Ascending aorta (tissue), 2 donors: ENCODE measurements at regions not wholly inside any gene's neighbourhood (a gene's known extent, or its start where the extent isn't known, plus 50 kb on each side); places are given as distances from the start of the nearest gene placed in this dataset.

Experiments used
- DNase-seq, 2 donors: peaks; one replicate each; pipeline ENCODE4 v3.0.0-alpha.2; 2019; ENCODE audit warnings: low spot score in 2 of 2
- H3K27ac ChIP-seq, 2 donors: fragments of 200-600 bp; sonication (generic); one replicate each; pipeline ENCODE4 v1.5.1; 2016 to 2017; ENCODE audit warnings: mild to moderate bottlenecking in 1 of 2
- H3K27me3 ChIP-seq: fragments of 200-600 bp; sonication (generic); one replicate; pipeline ENCODE4 v1.5.1; 2017
- H3K36me3 ChIP-seq, 2 donors: fragments of 200-600 bp; sonication (generic); one replicate each; pipeline ENCODE4 v1.5.1; 2016
- H3K4me1 ChIP-seq, 2 donors: fragments of 200-600 bp; sonication (generic); one replicate each; pipeline ENCODE4 v1.5.1; 2016 to 2017; ENCODE audit warnings: mild to moderate bottlenecking in 1 of 2
- H3K4me3 ChIP-seq, 2 donors: fragments of 200-600 bp; sonication (generic); one replicate each; pipeline ENCODE4 v1.5.1; 2016 to 2017; ENCODE audit warnings: mild to moderate bottlenecking in 1 of 2
- H3K9me3 ChIP-seq, 2 donors: fragments of 200-600 bp; sonication (generic); one replicate each; pipeline ENCODE4 v1.5.1; 2016
- CTCF ChIP-seq, 3 experiments: fragments of 200-600 bp in 2 of 3; fragments of 450-650 bp in 1 of 3; sonication (generic) in 2 of 3; IDR thresholded peaks; one replicate each; pipeline ENCODE4 v1.5.1; 2016 to 2019; ENCODE audit warnings: antibody characterized with exemption in 3 of 3, mild to moderate bottlenecking in 1 of 3, moderate library complexity in 1 of 3
- intact Hi-C: fragments of 100-400 bp; cut with DNase I; formaldehyde crosslinking; loops from one replicate; pipeline ENCODE4 v1.15.1; 2023

DNA sequence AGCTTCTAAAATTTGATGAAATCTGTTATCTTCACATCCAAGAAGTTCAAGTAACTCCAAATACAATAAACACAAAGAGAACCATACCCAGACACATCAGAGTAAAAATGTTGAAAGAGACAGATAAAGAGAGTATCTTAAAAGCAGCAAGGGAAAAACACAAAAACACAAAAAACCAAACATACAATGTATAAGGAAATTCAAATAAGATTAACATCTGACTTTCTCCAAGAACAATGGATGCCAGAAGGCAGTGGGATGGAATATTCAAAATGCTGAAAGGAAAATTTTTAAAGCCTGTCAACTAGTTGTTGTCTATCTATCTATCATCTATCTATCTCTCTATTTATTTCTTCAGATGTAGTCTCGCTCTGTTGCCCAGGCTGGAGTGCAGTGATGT, 72.4 kb upstream of the MKLN1 start:
- TF ChIP-seq CTCF (IDR thresholded peaks at IDR 0.05) = no peak
- intact Hi-C loops = no loop called here

DNA sequence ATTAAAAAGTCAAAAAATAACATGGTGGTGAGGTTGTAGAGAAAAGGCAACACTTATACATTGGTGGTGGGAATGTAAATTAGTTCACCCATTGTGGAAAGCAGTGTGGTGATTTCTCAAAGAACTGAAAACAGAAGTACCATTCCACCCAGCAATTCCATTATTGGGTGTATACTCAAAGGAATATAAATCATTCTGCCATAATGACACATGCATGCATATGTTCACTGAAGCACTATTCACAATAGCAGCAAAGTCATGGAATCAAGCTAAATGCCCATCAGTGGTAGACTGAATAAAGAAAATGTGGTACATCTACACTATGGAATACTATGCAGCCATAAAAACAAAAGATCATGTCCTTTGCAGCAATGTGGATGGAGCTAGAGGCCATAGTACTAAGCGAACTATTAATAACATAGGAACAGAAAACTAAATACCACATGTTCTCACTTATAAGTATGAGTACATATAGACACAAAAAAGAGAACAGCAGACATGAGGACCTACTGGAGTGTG, 66.1 kb upstream of the MKLN1 start:
- Histone ChIP-seq H3K4me1 (no peaks in the 10 kb centered on the region), H3K27me3 (no peaks in the 10 kb centered on the region), H3K4me3 (no peak overlapping the region), H3K27ac (no peak overlapping the region), H3K36me3 (no peaks in the 10 kb centered on the region), H3K9me3 (no peaks in the 10 kb centered on the region)
- DNase-seq = no peak
- intact Hi-C loops = no loop called here
- TF ChIP-seq CTCF (IDR thresholded peaks at IDR 0.05) = no peak

More for the DNA sequence above, 72.4 kb upstream of the MKLN1 start:
- Histone ChIP-seq H3K9me3 (peaks cover 16 to 20% of the 10 kb centered on the region in 2 donors), H3K4me1 (no peaks in the 10 kb centered on the region), H3K27ac (no peak overlapping the region), H3K27me3 (no peaks in the 10 kb centered on the region), H3K36me3 (no peaks in the 10 kb centered on the region), H3K4me3 (no peak overlapping the region)
- DNase-seq = no peak

GRCh38 chr7:131265227-131265626, 62.4 kb upstream of the MKLN1 start:
- Histone ChIP-seq H3K27me3 (no peaks in the 10 kb centered on the region), H3K27ac (no peak overlapping the region), H3K4me1 (no peaks in the 10 kb centered on the region), H3K9me3 (no peaks in the 10 kb centered on the region), H3K36me3 (no peaks in the 10 kb centered on the region), H3K4me3 (no peak overlapping the region)
- TF ChIP-seq CTCF (IDR thresholded peaks at IDR 0.05) = no peak
- intact Hi-C loops = no loop called here
- no peak for DNase-seq

GRCh38 chr7:131267631-131268030, 60.0 kb upstream of the MKLN1 start:
- Histone ChIP-seq H3K27me3 (no peaks in the 10 kb centered on the region), H3K27ac (no peak overlapping the region), H3K4me3 (no peak overlapping the region), H3K4me1 (no peaks in the 10 kb centered on the region), H3K36me3 (no peaks in the 10 kb centered on the region), H3K9me3 (no peaks in the 10 kb centered on the region)
- no peak for TF ChIP-seq CTCF (IDR thresholded peaks at IDR 0.05)
- DNase-seq = no peak
- intact Hi-C loops = no loop called here

DNA sequence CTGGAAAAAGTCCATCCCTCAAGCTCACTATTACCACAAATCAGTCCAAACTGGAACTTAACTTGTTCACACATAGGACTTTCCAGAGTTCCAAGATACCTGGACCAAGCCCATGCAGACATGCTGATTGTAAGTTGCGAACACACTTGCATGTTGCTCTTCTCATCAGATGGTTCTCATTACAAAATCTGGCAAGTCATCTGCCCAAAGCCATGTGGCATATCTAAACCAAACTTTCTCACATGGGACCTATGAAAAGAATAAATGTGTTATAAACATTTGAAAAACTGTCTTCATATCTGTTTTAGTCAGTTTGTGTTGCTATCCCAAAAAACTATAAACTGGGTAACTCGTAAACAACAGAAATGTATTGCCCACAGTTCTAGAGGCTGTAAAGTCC, 58.8 kb upstream of the MKLN1 start:
- no peaks in the 10 kb centered on the region for H3K27me3 ChIP-seq
- TF ChIP-seq CTCF (IDR thresholded peaks at IDR 0.05) = no peak
- H3K4me3 ChIP-seq = no peak overlapping the region
- H3K4me1 ChIP-seq = no peaks in the 10 kb centered on the region
- no peak for DNase-seq
- no peaks in the 10 kb centered on the region for H3K9me3 ChIP-seq
- intact Hi-C loops = no loop called here
- H3K27ac ChIP-seq = no peak overlapping the region
- no peaks in the 10 kb centered on the region for H3K36me3 ChIP-seq

- no peaks in the 10 kb centered on the region for H3K4me1 ChIP-seq
- no peaks in the 10 kb centered on the region for H3K27me3 ChIP-seq
- no peak overlapping the region for H3K27ac ChIP-seq
- no peaks in the 10 kb centered on the region for H3K36me3 ChIP-seq
- no peak overlapping the region for H3K4me3 ChIP-seq
- no peak for DNase-seq
- no peak for TF ChIP-seq CTCF (IDR thresholded peaks at IDR 0.05)
- no peaks in the 10 kb centered on the region for H3K9me3 ChIP-seq
- intact Hi-C loops = no loop called here
Measured at GRCh38 chr7:131272086-131272485, 55.6 kb upstream of the MKLN1 start.
